ENCODE measurements at regions not wholly inside any gene's neighbourhood (a gene's known extent, or its start where the extent isn't known, plus 50 kb on each side); places are given as distances from the start of the nearest gene placed in this dataset.
A peak's percentile ranks its signal among the peaks of the same experiment; 100 is the strongest.

GRCh38 chr9:129322022-129322621 is 144.1 kb upstream of the IER5L start:
- no peak for DNase-seq

- DNase-seq = no peak
These were observed 143.4 kb upstream of the IER5L start for GRCh38 chr9:129321286-129322021.

- DNase-seq = peak; percentile 42 to 53
These were observed 142.7 kb upstream of the IER5L start for GRCh38 chr9:129320575-129321285.

GRCh38 chr9:129319938-129320481 is 141.9 kb upstream of the IER5L start:
- DNase-seq = peak in 1 of 2 donors; percentile 16

- peak in 1 of 2 donors; percentile 9 for DNase-seq
These were observed 141.2 kb upstream of the IER5L start for GRCh38 chr9:129319076-129319937.

GRCh38 chr9:129318121-129319075 is 140.3 kb upstream of the IER5L start:
- peak in 1 of 2 donors; percentile 13 for DNase-seq

GRCh38 chr9:129317179-129318011 is 139.3 kb upstream of the IER5L start:
- peak in 1 of 2 donors; percentile 14 for DNase-seq

- peak in 1 of 2 donors; percentile 12 for DNase-seq
These were observed 138.4 kb upstream of the IER5L start for GRCh38 chr9:129316281-129317030.

- peak in 1 of 2 donors; percentile 8 for DNase-seq
These were observed 135.4 kb upstream of the IER5L start for GRCh38 chr9:129313331-129313955.

GRCh38 chr9:129312251-129313122 is 134.4 kb upstream of the IER5L start:
- DNase-seq = peak in 1 of 2 donors; percentile 10

GRCh38 chr9:129311643-129312042 is 133.6 kb upstream of the IER5L start:
- DNase-seq = peak in 1 of 2 donors; percentile 14

- DNase-seq = peak in 1 of 2 donors; percentile 7
These were observed 132.7 kb upstream of the IER5L start for GRCh38 chr9:129310666-129311350.

- peak in 1 of 2 donors; percentile 4 for DNase-seq
These were observed 131.8 kb upstream of the IER5L start for GRCh38 chr9:129309906-129310305.

GRCh38 chr9:129309041-129309430 is 131.0 kb upstream of the IER5L start:
- DNase-seq = no peak

- DNase-seq = peak in 1 of 2 donors; percentile 15
These were observed 129.3 kb upstream of the IER5L start for GRCh38 chr9:129307227-129307970.

- peak in 1 of 2 donors; percentile 9 for DNase-seq
These were observed 128.4 kb upstream of the IER5L start for GRCh38 chr9:129306318-129306973.

Data from stimulated activated CD4-positive, alpha-beta T cell treated with anti-CD3 and anti-CD28 coated beads, Interleukin-2, amount 100 ng/mL, for 24 hours (primary cell).